K562 (cell line): ENCODE measurements at regions not wholly inside any gene's neighbourhood (a gene's known extent, or its start where the extent isn't known, plus 50 kb on each side); places are given as distances from the start of the nearest gene placed in this dataset.

Experiments
- C11orf30 ChIP-seq: fragments of 450-650 bp; IDR thresholded peaks from 2 replicates; pipeline ENCODE4 v1.6.1; 2016; ENCODE audit warnings: low read depth, mild to moderate bottlenecking
- CREM ChIP-seq: IDR thresholded peaks from 2 replicates; pipeline ENCODE4 v1.6.1; 2014; ENCODE audit warnings: antibody characterized with exemption, low read depth
- CTBP1 ChIP-seq: fragments of 450-650 bp; IDR thresholded peaks from 2 replicates; pipeline ENCODE4 v1.6.1; 2016; ENCODE audit warnings: borderline replicate concordance
- CXXC5 ChIP-seq: fragments of 250-450 bp; sonication (Bioruptor Pico); IDR thresholded peaks from 2 replicates; pipeline ENCODE4 v1.8.0; 2022; ENCODE audit warnings: inconsistent platforms, mild to moderate bottlenecking, moderate library complexity
- EP300 ChIP-seq: IDR thresholded peaks from 2 replicates; pipeline ENCODE4 v1.6.1; 2012; ENCODE audit warnings: low read length, improper control_type of control experiment
- GATAD2B ChIP-seq: fragments of 450-650 bp; IDR thresholded peaks from 2 replicates; pipeline ENCODE4 v1.6.1; 2017; ENCODE audit warnings: mild to moderate bottlenecking, borderline replicate concordance
- GTF2E2 ChIP-seq: fragments of 200-800 bp; sonication (Bioruptor generic); IDR thresholded peaks from 2 replicates; pipeline ENCODE4 v1.6.1; 2016; ENCODE audit warnings: missing genetic modification characterization, missing compliant biosample characterization
- HLTF ChIP-seq: fragments of 450-650 bp; IDR thresholded peaks from 2 replicates; pipeline ENCODE4 v1.6.1; 2016
- POLR2H ChIP-seq: IDR thresholded peaks from 2 replicates; pipeline ENCODE4 v1.6.1; 2016; ENCODE audit warnings: missing genetic modification characterization, low read depth, mild to moderate bottlenecking, control low read depth, missing compliant biosample characterization, moderate library complexity
- PTTG1 ChIP-seq: fragments of 450-650 bp; IDR thresholded peaks from 2 replicates; pipeline ENCODE4 v1.6.1; 2016; ENCODE audit warnings: low read depth, mild to moderate bottlenecking, missing genetic modification characterization, missing compliant biosample characterization
- RAD51 ChIP-seq: fragments of 450-650 bp; IDR thresholded peaks from 2 replicates; pipeline ENCODE4 v1.7.1; 2016; ENCODE audit warnings: low read depth, mild to moderate bottlenecking, borderline replicate concordance
- SUPT5H ChIP-seq: fragments of 450-650 bp; IDR thresholded peaks from 2 replicates; pipeline ENCODE4 v1.6.1; 2016
- TCFL5 ChIP-seq: fragments of 250-450 bp; sonication (Bioruptor Pico); conservative IDR thresholded peaks from 2 replicates; pipeline ENCODE4 v1.6.1; 2021; ENCODE audit warnings: mild to moderate bottlenecking, moderate library complexity, matching md5 sums
- TF ChIP-seq, protein P1 (sequence below): fragments of 450-650 bp; formaldehyde crosslinking; conservative IDR thresholded peaks from 2 replicates; pipeline ENCODE4 v1.4.0; 2022; ENCODE audit warnings: mild to moderate bottlenecking, missing genetic modification characterization
- TF ChIP-seq, protein P2 (sequence below): fragments of 200-800 bp; sonication (Bioruptor generic); IDR thresholded peaks from 2 replicates; pipeline ENCODE4 v1.6.1; 2016; ENCODE audit warnings: missing genetic modification characterization, missing compliant biosample characterization
- TF ChIP-seq, protein P3 (sequence below): fragments of 250-450 bp; sonication (Bioruptor Pico); IDR thresholded peaks from 2 replicates; pipeline ENCODE4 v1.8.0; 2022; ENCODE audit warnings: moderate library complexity, mild to moderate bottlenecking, inconsistent platforms
- TF ChIP-seq, protein P4 (sequence below), 2 experiments: fragments of 450-650 bp; conservative IDR thresholded peaks; 2 replicates each; pipeline ENCODE4 v1.6.1; 2017; ENCODE audit warnings: mild to moderate bottlenecking in 2 of 2, moderate library complexity in 2 of 2

DNA sequence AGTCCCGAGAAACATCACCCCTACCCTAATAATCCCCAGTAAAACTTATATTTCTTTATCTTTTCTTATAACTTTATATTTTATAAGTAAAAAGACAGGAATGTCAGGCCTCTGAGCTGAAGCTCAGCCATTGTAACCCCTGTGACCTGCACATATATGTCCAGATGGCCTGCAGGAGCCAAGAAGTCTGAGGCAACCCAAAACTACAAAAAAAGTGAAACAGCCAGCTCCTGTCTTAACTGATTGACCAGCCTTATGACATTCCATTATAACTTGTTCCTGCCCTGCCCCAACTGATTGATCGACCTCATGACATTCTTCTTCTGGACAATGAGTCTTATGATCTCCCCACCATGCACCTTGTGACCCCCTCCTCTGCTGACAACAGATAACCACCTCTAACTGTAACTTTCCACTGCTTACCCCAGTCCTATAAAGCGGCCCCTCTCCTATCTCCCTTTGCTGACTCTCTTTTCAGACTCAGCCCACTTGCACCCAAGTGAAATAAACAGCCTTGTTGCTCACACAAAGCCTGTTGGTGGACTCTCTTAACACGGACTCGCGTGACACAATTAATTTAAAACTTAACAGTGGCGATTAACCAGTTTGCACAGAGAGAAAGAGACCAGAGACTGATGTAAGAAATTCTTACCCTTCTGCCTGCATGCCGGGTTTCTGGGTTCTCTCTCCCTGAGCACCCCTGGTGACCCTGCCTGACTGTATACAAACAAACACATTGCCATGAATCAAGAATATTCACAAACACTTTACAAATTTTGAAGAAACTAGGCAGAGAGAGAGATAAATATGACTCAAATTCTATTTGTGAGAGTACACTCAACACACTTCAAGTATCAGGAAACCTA, 1109.2 kb upstream of the TMEM132C start (continued):
- peak; percentile 61 for TF ChIP-seq CREM
- peak; percentile 49 for TF ChIP-seq SUPT5H
- peak; percentile 67 for TF ChIP-seq RAD51
- TF ChIP-seq, protein P1, sequence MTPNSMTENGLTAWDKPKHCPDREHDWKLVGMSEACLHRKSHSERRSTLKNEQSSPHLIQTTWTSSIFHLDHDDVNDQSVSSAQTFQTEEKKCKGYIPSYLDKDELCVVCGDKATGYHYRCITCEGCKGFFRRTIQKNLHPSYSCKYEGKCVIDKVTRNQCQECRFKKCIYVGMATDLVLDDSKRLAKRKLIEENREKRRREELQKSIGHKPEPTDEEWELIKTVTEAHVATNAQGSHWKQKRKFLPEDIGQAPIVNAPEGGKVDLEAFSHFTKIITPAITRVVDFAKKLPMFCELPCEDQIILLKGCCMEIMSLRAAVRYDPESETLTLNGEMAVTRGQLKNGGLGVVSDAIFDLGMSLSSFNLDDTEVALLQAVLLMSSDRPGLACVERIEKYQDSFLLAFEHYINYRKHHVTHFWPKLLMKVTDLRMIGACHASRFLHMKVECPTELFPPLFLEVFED (CRISPR knock-in tag), result peak; percentile 16; the same call in 1 of the 2 replicates
- TF ChIP-seq, protein P2, sequence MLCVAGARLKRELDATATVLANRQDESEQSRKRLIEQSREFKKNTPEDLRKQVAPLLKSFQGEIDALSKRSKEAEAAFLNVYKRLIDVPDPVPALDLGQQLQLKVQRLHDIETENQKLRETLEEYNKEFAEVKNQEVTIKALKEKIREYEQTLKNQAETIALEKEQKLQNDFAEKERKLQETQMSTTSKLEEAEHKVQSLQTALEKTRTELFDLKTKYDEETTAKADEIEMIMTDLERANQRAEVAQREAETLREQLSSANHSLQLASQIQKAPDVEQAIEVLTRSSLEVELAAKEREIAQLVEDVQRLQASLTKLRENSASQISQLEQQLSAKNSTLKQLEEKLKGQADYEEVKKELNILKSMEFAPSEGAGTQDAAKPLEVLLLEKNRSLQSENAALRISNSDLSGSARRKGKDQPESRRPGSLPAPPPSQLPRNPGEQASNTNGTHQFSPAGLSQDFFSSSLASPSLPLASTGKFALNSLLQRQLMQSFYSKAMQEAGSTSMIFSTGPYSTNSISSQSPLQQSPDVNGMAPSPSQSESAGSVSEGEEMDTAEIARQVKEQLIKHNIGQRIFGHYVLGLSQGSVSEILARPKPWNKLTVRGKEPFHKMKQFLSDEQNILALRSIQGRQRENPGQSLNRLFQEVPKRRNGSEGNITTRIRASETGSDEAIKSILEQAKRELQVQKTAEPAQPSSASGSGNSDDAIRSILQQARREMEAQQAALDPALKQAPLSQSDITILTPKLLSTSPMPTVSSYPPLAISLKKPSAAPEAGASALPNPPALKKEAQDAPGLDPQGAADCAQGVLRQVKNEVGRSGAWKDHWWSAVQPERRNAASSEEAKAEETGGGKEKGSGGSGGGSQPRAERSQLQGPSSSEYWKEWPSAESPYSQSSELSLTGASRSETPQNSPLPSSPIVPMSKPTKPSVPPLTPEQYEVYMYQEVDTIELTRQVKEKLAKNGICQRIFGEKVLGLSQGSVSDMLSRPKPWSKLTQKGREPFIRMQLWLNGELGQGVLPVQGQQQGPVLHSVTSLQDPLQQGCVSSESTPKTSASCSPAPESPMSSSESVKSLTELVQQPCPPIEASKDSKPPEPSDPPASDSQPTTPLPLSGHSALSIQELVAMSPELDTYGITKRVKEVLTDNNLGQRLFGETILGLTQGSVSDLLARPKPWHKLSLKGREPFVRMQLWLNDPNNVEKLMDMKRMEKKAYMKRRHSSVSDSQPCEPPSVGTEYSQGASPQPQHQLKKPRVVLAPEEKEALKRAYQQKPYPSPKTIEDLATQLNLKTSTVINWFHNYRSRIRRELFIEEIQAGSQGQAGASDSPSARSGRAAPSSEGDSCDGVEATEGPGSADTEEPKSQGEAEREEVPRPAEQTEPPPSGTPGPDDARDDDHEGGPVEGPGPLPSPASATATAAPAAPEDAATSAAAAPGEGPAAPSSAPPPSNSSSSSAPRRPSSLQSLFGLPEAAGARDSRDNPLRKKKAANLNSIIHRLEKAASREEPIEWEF (CRISPR knock-in tag), result peak; percentile 47; the same call in 1 of the 2 replicates
- 0 out of 2 replicates have a peak, but pooled peaks have one; percentile 22 for TF ChIP-seq GTF2E2 (tag)
- TF ChIP-seq, protein P3, sequence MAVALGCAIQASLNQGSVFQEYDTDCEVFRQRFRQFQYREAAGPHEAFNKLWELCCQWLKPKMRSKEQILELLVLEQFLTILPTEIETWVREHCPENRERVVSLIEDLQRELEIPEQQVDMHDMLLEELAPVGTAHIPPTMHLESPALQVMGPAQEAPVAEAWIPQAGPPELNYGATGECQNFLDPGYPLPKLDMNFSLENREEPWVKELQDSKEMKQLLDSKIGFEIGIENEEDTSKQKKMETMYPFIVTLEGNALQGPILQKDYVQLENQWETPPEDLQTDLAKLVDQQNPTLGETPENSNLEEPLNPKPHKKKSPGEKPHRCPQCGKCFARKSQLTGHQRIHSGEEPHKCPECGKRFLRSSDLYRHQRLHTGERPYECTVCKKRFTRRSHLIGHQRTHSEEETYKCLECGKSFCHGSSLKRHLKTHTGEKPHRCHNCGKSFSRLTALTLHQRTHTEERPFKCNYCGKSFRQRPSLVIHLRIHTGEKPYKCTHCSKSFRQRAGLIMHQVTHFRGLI (CRISPR knock-in tag), result peak; percentile 84
- TF ChIP-seq C11orf30, result peak; percentile 49
- peak; percentile 84 for TF ChIP-seq PTTG1 (tag)
- peak; percentile 54; the same call in 1 of the 2 replicates for TF ChIP-seq CTBP1
- TF ChIP-seq CXXC5 (CRISPR knock-in tag), result peak; percentile 58
- peak; percentile 46 for TF ChIP-seq POLR2H
- 0 out of 2 replicates have a peak, but pooled peaks have one; percentile 21 for TF ChIP-seq TCFL5 (CRISPR knock-in tag)
- TF ChIP-seq EP300, result peak; percentile 93
- TF ChIP-seq GATAD2B, result peak; percentile 78; the same call in 1 of the 2 replicates
- TF ChIP-seq, protein P4, sequence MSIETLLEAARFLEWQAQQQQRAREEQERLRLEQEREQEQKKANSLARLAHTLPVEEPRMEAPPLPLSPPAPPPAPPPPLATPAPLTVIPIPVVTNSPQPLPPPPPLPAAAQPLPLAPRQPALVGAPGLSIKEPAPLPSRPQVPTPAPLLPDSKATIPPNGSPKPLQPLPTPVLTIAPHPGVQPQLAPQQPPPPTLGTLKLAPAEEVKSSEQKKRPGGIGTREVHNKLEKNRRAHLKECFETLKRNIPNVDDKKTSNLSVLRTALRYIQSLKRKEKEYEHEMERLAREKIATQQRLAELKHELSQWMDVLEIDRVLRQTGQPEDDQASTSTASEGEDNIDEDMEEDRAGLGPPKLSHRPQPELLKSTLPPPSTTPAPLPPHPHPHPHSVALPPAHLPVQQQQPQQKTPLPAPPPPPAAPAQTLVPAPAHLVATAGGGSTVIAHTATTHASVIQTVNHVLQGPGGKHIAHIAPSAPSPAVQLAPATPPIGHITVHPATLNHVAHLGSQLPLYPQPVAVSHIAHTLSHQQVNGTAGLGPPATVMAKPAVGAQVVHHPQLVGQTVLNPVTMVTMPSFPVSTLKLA (conservative IDR thresholded peaks at IDR 0.05), result peak; percentile 56 to 78; a peak in 3 of 4 replicates
- 0 out of 2 replicates have a peak, but pooled peaks have one; percentile 83 for TF ChIP-seq HLTF
